ENCODE measurements at regions not wholly inside any gene's neighbourhood (a gene's known extent, or its start where the extent isn't known, plus 50 kb on each side); places are given as distances from the start of the nearest gene placed in this dataset.
A peak's percentile ranks its signal among the peaks of the same experiment; 100 is the strongest.

DNA sequence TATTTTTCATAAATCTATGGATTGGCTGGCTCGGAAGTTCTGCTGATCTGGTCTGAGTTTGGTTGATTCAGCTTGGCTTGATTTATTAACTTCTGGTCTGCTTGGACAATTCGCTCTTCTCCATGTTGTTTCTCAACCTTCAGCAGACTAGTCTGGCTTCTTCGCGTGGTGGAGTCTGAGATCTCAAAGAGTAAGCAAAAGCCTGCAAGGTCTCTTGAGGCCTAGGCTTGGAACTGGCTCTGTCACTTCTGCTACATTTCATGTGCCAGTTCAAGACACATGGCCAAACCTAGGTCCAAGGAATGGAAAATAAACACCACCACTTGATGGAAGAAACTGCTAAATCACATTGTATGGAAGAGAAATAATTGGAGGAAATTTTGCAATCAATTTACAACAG, 115.1 kb upstream of the JAG1 start:
- ChIA-PET POLR2A (no interaction called here), CTCF (no interaction called here)

GRCh38 chr20:10789386-10789785, 115.6 kb upstream of the JAG1 start:
- Histone ChIP-seq H3K27me3 (ENCODE audit: insufficient read depth) (no peaks in the 10 kb centered on the region), H4K20me1 (ENCODE audit: insufficient read depth) (no peaks in the 10 kb centered on the region), H3F3A (replicated peaks; ENCODE audit: insufficient read depth) (no peaks in the 10 kb centered on the region), H3K4me2 (no peak overlapping the region), H2AFZ (ENCODE audit: low read depth) (no peak overlapping the region), H3K9ac (no peak overlapping the region), H3K79me2 (ENCODE audit: insufficient read depth) (no peaks in the 10 kb centered on the region), H3K9me2 (no peaks in the 10 kb centered on the region), H3K9me3 (no peaks in the 10 kb centered on the region), H3K36me3 (replicated peaks in 1 of 2; ENCODE audit: control insufficient read depth in 1 of 2, insufficient read depth in 2 of 2, low read length in 1 of 2) (no peaks in the 10 kb centered on the region), H3K4me1 (ENCODE audit: control insufficient read depth in 1 of 2, insufficient read depth in 2 of 2, low read depth in 1 of 2, low read length in 1 of 2) (no peaks in the 10 kb centered on the region), H3K4me3 (ENCODE audit: low read depth in 2 of 2, low read length in 1 of 2) (no peak overlapping the region), H3K27ac (ENCODE audit: low read depth in 2 of 2, low read length in 1 of 2) (no peak overlapping the region)
- ChIA-PET POLR2A (no interaction called here), CTCF (no interaction called here)
- WGBS (ENCODE audit: low lambda C conversion rate) = 85% methylated on average over 1 of the region's 1 CpG
- no peak for DNase-seq
- TF ChIP-seq USF1 (IDR thresholded peaks at IDR 0.05; ENCODE audit: borderline replicate concordance, low read depth) (peak; percentile 44; the same call in 1 of the 2 replicates), TEAD4 (IDR thresholded peaks at IDR 0.05; ENCODE audit: borderline replicate concordance, insufficient read depth) (no peak)

More for the DNA sequence above, 115.1 kb upstream of the JAG1 start:
- WGBS (ENCODE audit: low lambda C conversion rate) = 89% methylated on average over 4 of the region's 4 CpGs
- H3K9me2 ChIP-seq = no peaks in the 10 kb centered on the region
- no peak for DNase-seq
- H3K4me3 ChIP-seq (ENCODE audit: low read depth in 2 of 2, low read length in 1 of 2) = no peak overlapping the region
- H4K20me1 ChIP-seq (ENCODE audit: insufficient read depth) = no peaks in the 10 kb centered on the region
- no peaks in the 10 kb centered on the region for H3K36me3 ChIP-seq (replicated peaks in 1 of 2; ENCODE audit: control insufficient read depth in 1 of 2, insufficient read depth in 2 of 2, low read length in 1 of 2)
- H3K9me3 ChIP-seq = no peaks in the 10 kb centered on the region
- no peak overlapping the region for H3K4me2 ChIP-seq
- no peak overlapping the region for H3K27ac ChIP-seq (ENCODE audit: low read depth in 2 of 2, low read length in 1 of 2)
- H3K9ac ChIP-seq = no peak overlapping the region
- TF ChIP-seq ZBTB33 (IDR thresholded peaks at IDR 0.05; ENCODE audit: borderline replicate concordance, low read depth) (no peak), USF1 (IDR thresholded peaks at IDR 0.05; ENCODE audit: borderline replicate concordance, low read depth) (no peak), SIN3A (IDR thresholded peaks at IDR 0.05; ENCODE audit: borderline replicate concordance, low read depth, low read length) (no peak), SMC3 (IDR thresholded peaks at IDR 0.05; ENCODE audit: low read depth, low read length) (no peak), YY1 (IDR thresholded peaks at IDR 0.05; ENCODE audit: low read depth) (no peak), ELF1 (IDR thresholded peaks at IDR 0.05) (no peak), NRF1 (IDR thresholded peaks at IDR 0.05; ENCODE audit: low read depth, low read length) (no peak), MXI1 (IDR thresholded peaks at IDR 0.05; ENCODE audit: low read depth, low read length) (no peak), FOXJ3 (CRISPR knock-in tag; IDR thresholded peaks at IDR 0.05) (no peak)
- H3K79me2 ChIP-seq (ENCODE audit: insufficient read depth) = no peaks in the 10 kb centered on the region
- H3K27me3 ChIP-seq (ENCODE audit: insufficient read depth) = no peaks in the 10 kb centered on the region
- no peaks in the 10 kb centered on the region for H3F3A ChIP-seq (replicated peaks; ENCODE audit: insufficient read depth)
- no peak overlapping the region for H2AFZ ChIP-seq (ENCODE audit: low read depth)
- no peaks in the 10 kb centered on the region for H3K4me1 ChIP-seq (ENCODE audit: control insufficient read depth in 1 of 2, insufficient read depth in 2 of 2, low read depth in 1 of 2, low read length in 1 of 2)
